HL-60 (cell line): ENCODE measurements at regions not wholly inside any gene's neighbourhood (a gene's known extent, or its start where the extent isn't known, plus 50 kb on each side); places are given as distances from the start of the nearest gene placed in this dataset.

Experiments
- DNase-seq, 2 experiments: peaks; one replicate each; pipeline ENCODE4 v3.0.0-alpha.2; 2010 to 2020; ENCODE audit warnings: low read depth in 1 of 2, low spot score in 1 of 2
- H3K27ac ChIP-seq: fragments of 250-450 bp; sonication (Bioruptor Pico); replicated peaks from 2 replicates; pipeline ENCODE4 v1.5.1; 2020; ENCODE audit warnings: mild to moderate bottlenecking, moderate library complexity
- H3K27me3 ChIP-seq: fragments of 250-450 bp; sonication (Bioruptor Pico); 2 replicates; pipeline ENCODE4 v1.5.1; 2021; ENCODE audit warnings: mild to moderate bottlenecking, moderate library complexity; ENCODE audit not compliant: insufficient read depth, poor library complexity, severe bottlenecking
- H3K4me3 ChIP-seq: replicated peaks from 2 replicates; pipeline ENCODE4 v1.5.1; 2011; ENCODE audit warnings: mild to moderate bottlenecking, control low read depth, low read length; ENCODE audit not compliant: insufficient read depth
- CTCF ChIP-seq: IDR thresholded peaks from one replicate; pipeline ENCODE4 v1.5.1; 2011; ENCODE audit warnings: low read length, control low read depth, inconsistent platforms; ENCODE audit not compliant: insufficient read depth
- GABPA ChIP-seq: IDR thresholded peaks from 2 replicates; pipeline ENCODE4 v1.6.1; 2012; ENCODE audit warnings: low read depth
- POLR2AphosphoS5 ChIP-seq: IDR thresholded peaks from 2 replicates; pipeline ENCODE4 v1.6.1; 2012; ENCODE audit warnings: low read depth
- REST ChIP-seq: IDR thresholded peaks from 2 replicates; pipeline ENCODE4 v1.6.1; 2012; ENCODE audit warnings: low read depth; ENCODE audit not compliant: insufficient replicate concordance
- SPI1 ChIP-seq: IDR thresholded peaks from 2 replicates; pipeline ENCODE4 v1.6.1; 2012; ENCODE audit warnings: low read depth, mild to moderate bottlenecking, borderline replicate concordance

GRCh38 chr10:47101807-47102206 is 190.6 kb downstream of the PTPN20 start:
- Histone ChIP-seq H3K27ac (no peak overlapping the region), H3K4me3 (no peak overlapping the region), H3K27me3 (no peaks in the 10 kb centered on the region)
- no peak for TF ChIP-seq CTCF
- no peak for TF ChIP-seq SPI1
- no peak for TF ChIP-seq GABPA
- TF ChIP-seq POLR2AphosphoS5 = no peak
- TF ChIP-seq REST = no peak
- DNase-seq = no peak

- TF ChIP-seq CTCF (no peak), GABPA (no peak), POLR2AphosphoS5 (no peak), SPI1 (no peak), REST (no peak)
- Histone ChIP-seq H3K27me3 (no peaks in the 10 kb centered on the region), H3K4me3 (no peak overlapping the region), H3K27ac (no peak overlapping the region)
- no peak for DNase-seq
Observed at GRCh38 chr10:47104151-47104605, 192.9 kb downstream of the PTPN20 start.

- peak overlapping the region; percentile 42; the same call in 1 of the 2 replicates for H3K27ac ChIP-seq
Observed at GRCh38 chr10:47104786-47105385, 193.7 kb downstream of the PTPN20 start.

More at GRCh38 chr10:47104786-47105385, 193.7 kb downstream of the PTPN20 start:
- TF ChIP-seq SPI1 = peak; percentile 84
- no peak for TF ChIP-seq GABPA
- TF ChIP-seq REST = no peak
- TF ChIP-seq CTCF = no peak
- TF ChIP-seq POLR2AphosphoS5 = no peak
- peak; percentile 55 to 89 for DNase-seq
- H3K4me3 ChIP-seq = no peak overlapping the region
- no peaks in the 10 kb centered on the region for H3K27me3 ChIP-seq
